ENCODE measurements at regions not wholly inside any gene's neighbourhood (a gene's known extent, or its start where the extent isn't known, plus 50 kb on each side); places are given as distances from the start of the nearest gene placed in this dataset.

DNA sequence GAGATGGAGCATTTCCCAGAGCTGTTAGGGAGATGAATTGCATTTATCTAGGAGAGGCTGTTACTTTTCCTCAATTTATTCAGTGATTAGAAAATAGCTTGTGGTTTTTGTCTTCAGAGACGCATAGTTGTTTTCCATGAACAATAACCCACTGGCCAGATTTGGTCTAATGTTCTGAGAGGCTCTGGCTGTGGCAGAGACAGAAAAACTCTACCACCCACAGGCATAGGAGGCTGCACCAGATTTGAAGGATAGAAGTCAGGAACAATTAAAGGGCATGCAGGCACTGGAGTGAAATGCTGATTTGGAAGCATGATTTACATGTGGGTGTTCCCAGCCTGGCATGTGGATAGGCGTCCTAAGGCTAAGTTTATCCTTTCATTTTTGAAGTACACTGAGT lies 143.5 kb downstream of the NFKBIZ start:
- POLR2A ChIA-PET = no interaction called here
- Histone ChIP-seq H3K79me2 (ENCODE audit: insufficient read depth, low read length) (no peaks in the 10 kb centered on the region), H3K4me3 (replicated peaks in 1 of 3; ENCODE audit: insufficient read depth in 1 of 3, low read depth in 2 of 3, low read length in 3 of 3) (no peak overlapping the region), H4K20me1 (ENCODE audit: insufficient read depth, low read length) (no peaks in the 10 kb centered on the region), H3K27ac (ENCODE audit: extremely low read length, insufficient read depth, low read length) (no peak overlapping the region), H3K9ac (ENCODE audit: insufficient read depth, low read depth, low read length) (no peak overlapping the region), H2AFZ (ENCODE audit: low read length) (no peak overlapping the region), H3K4me2 (ENCODE audit: low read depth, low read length) (no peak overlapping the region), H3K4me1 (ENCODE audit: insufficient read depth, low read length) (no peaks in the 10 kb centered on the region), H3K9me3 (ENCODE audit: low read length) (no peaks in the 10 kb centered on the region), H3K27me3 (ENCODE audit: control insufficient read depth in 1 of 2, insufficient read depth in 2 of 2, low read length in 2 of 2) (no peaks in the 10 kb centered on the region), H3K36me3 (replicated peaks in 1 of 2; ENCODE audit: control insufficient read depth in 1 of 2, insufficient read depth in 2 of 2, low read length in 2 of 2) (no peaks in the 10 kb centered on the region)
- no peak for TF ChIP-seq MED13 (CRISPR knock-in tag; IDR thresholded peaks at IDR 0.05)
- no peak for TF ChIP-seq RXRB (CRISPR knock-in tag; IDR thresholded peaks at IDR 0.05; ENCODE audit: borderline replicate concordance)
- TF ChIP-seq, protein P1, sequence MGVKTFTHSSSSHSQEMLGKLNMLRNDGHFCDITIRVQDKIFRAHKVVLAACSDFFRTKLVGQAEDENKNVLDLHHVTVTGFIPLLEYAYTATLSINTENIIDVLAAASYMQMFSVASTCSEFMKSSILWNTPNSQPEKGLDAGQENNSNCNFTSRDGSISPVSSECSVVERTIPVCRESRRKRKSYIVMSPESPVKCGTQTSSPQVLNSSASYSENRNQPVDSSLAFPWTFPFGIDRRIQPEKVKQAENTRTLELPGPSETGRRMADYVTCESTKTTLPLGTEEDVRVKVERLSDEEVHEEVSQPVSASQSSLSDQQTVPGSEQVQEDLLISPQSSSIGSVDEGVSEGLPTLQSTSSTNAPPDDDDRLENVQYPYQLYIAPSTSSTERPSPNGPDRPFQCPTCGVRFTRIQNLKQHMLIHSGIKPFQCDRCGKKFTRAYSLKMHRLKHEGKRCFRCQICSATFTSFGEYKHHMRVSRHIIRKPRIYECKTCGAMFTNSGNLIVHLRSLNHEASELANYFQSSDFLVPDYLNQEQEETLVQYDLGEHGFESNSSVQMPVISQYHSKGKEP (CRISPR knock-in tag; IDR thresholded peaks at IDR 0.05) = no peak
- in situ Hi-C loops (cut with HindIII; ENCODE audit: extremely low pct_ligation_motif_present, low pct_unique_long_range_greater_than_20kb) (no loop called here), intact Hi-C loops (cut with micrococcal nuclease; ENCODE audit: unreplicated experiment) (loop anchor here (10.0 kb wide), 1 partner anchor 188 kb away; no protein-coding TSS in a partner anchor)
- no TSS peak for BruUV-seq (replicated peaks)
- DNase-seq (ENCODE audit: low spot score) (no peak), FAIRE-seq (no peak), ATAC-seq (no peak)
- CTCF ChIA-PET (ENCODE audit: low intra/inter-chr PET ratio, low total read pairs) = no interaction called here
- WGBS (ENCODE audit: low lambda C conversion rate) = 18% methylated on average over 2 of the region's 2 CpGs

DNA sequence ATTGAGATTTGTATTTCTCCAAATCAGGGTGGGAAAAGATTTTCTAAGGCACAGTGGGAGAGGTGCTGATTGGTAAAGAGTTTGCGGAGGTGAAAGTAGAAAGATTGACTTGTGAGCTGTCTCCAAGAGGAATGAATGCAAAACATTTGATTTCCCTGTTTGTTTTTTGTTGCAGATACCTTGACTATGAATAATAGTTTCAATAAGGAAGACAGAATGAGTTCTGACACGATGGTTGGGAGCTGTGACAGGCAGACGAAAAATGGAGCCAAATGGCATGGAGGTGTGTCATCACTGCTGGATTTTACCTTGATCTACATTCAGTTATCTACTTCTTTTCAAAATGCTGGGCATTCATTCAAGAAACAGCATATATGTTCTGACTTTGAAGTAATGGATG lies 145.1 kb downstream of the NFKBIZ start:
- no peaks in the 10 kb centered on the region for H3K79me2 ChIP-seq (ENCODE audit: insufficient read depth, low read length)
- no peak for ATAC-seq
- 32% methylated on average over 3 of the region's 3 CpGs for WGBS (ENCODE audit: low lambda C conversion rate)
- BruUV-seq (replicated peaks) = no TSS peak
- no peak overlapping the region for H2AFZ ChIP-seq (ENCODE audit: low read length)
- H3K4me1 ChIP-seq (ENCODE audit: insufficient read depth, low read length) = no peaks in the 10 kb centered on the region
- H3K4me3 ChIP-seq (replicated peaks in 1 of 3; ENCODE audit: insufficient read depth in 1 of 3, low read depth in 2 of 3, low read length in 3 of 3) = no peak overlapping the region
- no peak overlapping the region for H3K27ac ChIP-seq (ENCODE audit: extremely low read length, insufficient read depth, low read length)
- CTCF ChIA-PET (ENCODE audit: low intra/inter-chr PET ratio, low total read pairs) = no interaction called here
- no peaks in the 10 kb centered on the region for H3K9me3 ChIP-seq (ENCODE audit: low read length)
- no peaks in the 10 kb centered on the region for H4K20me1 ChIP-seq (ENCODE audit: insufficient read depth, low read length)
- H3K36me3 ChIP-seq (replicated peaks in 1 of 2; ENCODE audit: control insufficient read depth in 1 of 2, insufficient read depth in 2 of 2, low read length in 2 of 2) = no peaks in the 10 kb centered on the region
- H3K9ac ChIP-seq (ENCODE audit: insufficient read depth, low read depth, low read length) = no peak overlapping the region
- intact Hi-C loops (cut with micrococcal nuclease; ENCODE audit: unreplicated experiment) = loop anchor here (10.0 kb wide), 1 partner anchor 190 kb away; no protein-coding TSS in a partner anchor
- in situ Hi-C loops (cut with HindIII; ENCODE audit: extremely low pct_ligation_motif_present, low pct_unique_long_range_greater_than_20kb) = no loop called here
- POLR2A ChIA-PET = no interaction called here
- DNase-seq (ENCODE audit: low spot score) = no peak
- no peaks in the 10 kb centered on the region for H3K27me3 ChIP-seq (ENCODE audit: control insufficient read depth in 1 of 2, insufficient read depth in 2 of 2, low read length in 2 of 2)
- H3K4me2 ChIP-seq (ENCODE audit: low read depth, low read length) = no peak overlapping the region
- FAIRE-seq = no peak
- TF ChIP-seq NFYC (CRISPR knock-in tag; IDR thresholded peaks at IDR 0.05) (no peak), U2AF2 (IDR thresholded peaks at IDR 0.05; ENCODE audit: low read depth, low read length) (no peak), ZKSCAN5 (CRISPR knock-in tag; IDR thresholded peaks at IDR 0.05) (no peak), MBNL3 (CRISPR knock-in tag; conservative IDR thresholded peaks at IDR 0.05) (no peak)
- TF ChIP-seq, protein P2, sequence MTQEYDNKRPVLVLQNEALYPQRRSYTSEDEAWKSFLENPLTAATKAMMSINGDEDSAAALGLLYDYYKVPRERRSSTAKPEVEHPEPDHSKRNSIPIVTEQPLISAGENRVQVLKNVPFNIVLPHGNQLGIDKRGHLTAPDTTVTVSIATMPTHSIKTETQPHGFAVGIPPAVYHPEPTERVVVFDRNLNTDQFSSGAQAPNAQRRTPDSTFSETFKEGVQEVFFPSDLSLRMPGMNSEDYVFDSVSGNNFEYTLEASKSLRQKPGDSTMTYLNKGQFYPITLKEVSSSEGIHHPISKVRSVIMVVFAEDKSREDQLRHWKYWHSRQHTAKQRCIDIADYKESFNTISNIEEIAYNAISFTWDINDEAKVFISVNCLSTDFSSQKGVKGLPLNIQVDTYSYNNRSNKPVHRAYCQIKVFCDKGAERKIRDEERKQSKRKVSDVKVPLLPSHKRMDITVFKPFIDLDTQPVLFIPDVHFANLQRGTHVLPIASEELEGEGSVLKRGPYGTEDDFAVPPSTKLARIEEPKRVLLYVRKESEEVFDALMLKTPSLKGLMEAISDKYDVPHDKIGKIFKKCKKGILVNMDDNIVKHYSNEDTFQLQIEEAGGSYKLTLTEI (CRISPR knock-in tag; conservative IDR thresholded peaks at IDR 0.05) = no peak
- TF ChIP-seq, protein P3, sequence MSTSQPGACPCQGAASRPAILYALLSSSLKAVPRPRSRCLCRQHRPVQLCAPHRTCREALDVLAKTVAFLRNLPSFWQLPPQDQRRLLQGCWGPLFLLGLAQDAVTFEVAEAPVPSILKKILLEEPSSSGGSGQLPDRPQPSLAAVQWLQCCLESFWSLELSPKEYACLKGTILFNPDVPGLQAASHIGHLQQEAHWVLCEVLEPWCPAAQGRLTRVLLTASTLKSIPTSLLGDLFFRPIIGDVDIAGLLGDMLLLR (CRISPR knock-in tag; IDR thresholded peaks at IDR 0.05) = no peak
- TF ChIP-seq, protein P4, sequence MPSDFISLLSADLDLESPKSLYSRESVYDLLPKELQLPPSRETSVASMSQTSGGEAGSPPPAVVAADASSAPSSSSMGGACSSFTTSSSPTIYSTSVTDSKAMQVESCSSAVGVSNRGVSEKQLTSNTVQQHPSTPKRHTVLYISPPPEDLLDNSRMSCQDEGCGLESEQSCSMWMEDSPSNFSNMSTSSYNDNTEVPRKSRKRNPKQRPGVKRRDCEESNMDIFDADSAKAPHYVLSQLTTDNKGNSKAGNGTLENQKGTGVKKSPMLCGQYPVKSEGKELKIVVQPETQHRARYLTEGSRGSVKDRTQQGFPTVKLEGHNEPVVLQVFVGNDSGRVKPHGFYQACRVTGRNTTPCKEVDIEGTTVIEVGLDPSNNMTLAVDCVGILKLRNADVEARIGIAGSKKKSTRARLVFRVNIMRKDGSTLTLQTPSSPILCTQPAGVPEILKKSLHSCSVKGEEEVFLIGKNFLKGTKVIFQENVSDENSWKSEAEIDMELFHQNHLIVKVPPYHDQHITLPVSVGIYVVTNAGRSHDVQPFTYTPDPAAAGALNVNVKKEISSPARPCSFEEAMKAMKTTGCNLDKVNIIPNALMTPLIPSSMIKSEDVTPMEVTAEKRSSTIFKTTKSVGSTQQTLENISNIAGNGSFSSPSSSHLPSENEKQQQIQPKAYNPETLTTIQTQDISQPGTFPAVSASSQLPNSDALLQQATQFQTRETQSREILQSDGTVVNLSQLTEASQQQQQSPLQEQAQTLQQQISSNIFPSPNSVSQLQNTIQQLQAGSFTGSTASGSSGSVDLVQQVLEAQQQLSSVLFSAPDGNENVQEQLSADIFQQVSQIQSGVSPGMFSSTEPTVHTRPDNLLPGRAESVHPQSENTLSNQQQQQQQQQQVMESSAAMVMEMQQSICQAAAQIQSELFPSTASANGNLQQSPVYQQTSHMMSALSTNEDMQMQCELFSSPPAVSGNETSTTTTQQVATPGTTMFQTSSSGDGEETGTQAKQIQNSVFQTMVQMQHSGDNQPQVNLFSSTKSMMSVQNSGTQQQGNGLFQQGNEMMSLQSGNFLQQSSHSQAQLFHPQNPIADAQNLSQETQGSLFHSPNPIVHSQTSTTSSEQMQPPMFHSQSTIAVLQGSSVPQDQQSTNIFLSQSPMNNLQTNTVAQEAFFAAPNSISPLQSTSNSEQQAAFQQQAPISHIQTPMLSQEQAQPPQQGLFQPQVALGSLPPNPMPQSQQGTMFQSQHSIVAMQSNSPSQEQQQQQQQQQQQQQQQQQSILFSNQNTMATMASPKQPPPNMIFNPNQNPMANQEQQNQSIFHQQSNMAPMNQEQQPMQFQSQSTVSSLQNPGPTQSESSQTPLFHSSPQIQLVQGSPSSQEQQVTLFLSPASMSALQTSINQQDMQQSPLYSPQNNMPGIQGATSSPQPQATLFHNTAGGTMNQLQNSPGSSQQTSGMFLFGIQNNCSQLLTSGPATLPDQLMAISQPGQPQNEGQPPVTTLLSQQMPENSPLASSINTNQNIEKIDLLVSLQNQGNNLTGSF (CRISPR knock-in tag; IDR thresholded peaks at IDR 0.05) = no peak
